A673 (cell line): ENCODE measurements at regions not wholly inside any gene's neighbourhood (a gene's known extent, or its start where the extent isn't known, plus 50 kb on each side); places are given as distances from the start of the nearest gene placed in this dataset.

Source experiments
- EZH2 ChIP-seq: fragments of 200-600 bp; sonication (generic); IDR thresholded peaks from 2 replicates; pipeline ENCODE4 v1.6.1; 2017; ENCODE audit warnings: borderline replicate concordance, low read depth, mild to moderate bottlenecking, mixed read lengths, antibody characterized with exemption, low read length; ENCODE audit not compliant: poor library complexity, severe bottlenecking
- TF ChIP-seq, protein P1 (sequence below): fragments of 300-800, 200-600 bp; sonication (generic); conservative IDR thresholded peaks from 2 replicates; pipeline ENCODE4 v1.5.1; 2017; ENCODE audit warnings: low read depth, mild to moderate bottlenecking, antibody characterized with exemption, low read length, moderate library complexity, mixed read lengths

DNA sequence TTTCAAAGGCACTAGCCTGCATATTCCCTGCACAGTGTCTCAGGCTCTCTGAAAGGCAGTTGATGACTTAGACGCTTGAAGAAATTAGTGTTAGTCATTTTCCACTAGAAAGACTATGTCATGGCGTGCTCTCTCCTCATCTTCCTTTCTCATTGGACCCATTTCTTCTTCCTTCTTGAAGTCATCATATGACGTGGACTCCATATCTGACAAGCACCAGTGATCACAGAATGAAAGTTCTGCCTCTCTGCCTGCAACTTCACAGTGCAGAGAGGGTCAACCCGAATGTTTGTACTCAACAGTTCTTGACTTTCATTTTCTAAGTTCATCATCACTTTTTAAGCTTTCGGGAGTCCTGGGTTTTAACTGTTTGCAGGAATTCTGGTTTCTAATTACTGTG lies 63.7 kb upstream of the CYRIA start:
- TF ChIP-seq, protein P1, sequence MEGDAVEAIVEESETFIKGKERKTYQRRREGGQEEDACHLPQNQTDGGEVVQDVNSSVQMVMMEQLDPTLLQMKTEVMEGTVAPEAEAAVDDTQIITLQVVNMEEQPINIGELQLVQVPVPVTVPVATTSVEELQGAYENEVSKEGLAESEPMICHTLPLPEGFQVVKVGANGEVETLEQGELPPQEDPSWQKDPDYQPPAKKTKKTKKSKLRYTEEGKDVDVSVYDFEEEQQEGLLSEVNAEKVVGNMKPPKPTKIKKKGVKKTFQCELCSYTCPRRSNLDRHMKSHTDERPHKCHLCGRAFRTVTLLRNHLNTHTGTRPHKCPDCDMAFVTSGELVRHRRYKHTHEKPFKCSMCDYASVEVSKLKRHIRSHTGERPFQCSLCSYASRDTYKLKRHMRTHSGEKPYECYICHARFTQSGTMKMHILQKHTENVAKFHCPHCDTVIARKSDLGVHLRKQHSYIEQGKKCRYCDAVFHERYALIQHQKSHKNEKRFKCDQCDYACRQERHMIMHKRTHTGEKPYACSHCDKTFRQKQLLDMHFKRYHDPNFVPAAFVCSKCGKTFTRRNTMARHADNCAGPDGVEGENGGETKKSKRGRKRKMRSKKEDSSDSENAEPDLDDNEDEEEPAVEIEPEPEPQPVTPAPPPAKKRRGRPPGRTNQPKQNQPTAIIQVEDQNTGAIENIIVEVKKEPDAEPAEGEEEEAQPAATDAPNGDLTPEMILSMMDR = no peak
- no peak for TF ChIP-seq EZH2
